Ovary (tissue), 7 donors: ENCODE measurements at regions not wholly inside any gene's neighbourhood (a gene's known extent, or its start where the extent isn't known, plus 50 kb on each side); places are given as distances from the start of the nearest gene placed in this dataset.

Source experiments
- DNase-seq, 5 donors: peaks; one replicate each; pipeline ENCODE4 v3.0.0-alpha.2; 2019 to 2020
- H3K27ac ChIP-seq, 2 donors: fragments of 200-600 bp; one replicate each; pipeline versions ENCODE4 v1.5.1 to v1.8.0; 2019 to 2022
- H3K27me3 ChIP-seq: fragments of 200-600 bp; one replicate; pipeline ENCODE4 v1.8.0; 2022
- H3K36me3 ChIP-seq: fragments of 200-600 bp; sonication (generic); one replicate; pipeline ENCODE4 v1.5.1; 2019
- H3K4me1 ChIP-seq: one replicate; pipeline ENCODE4 v1.8.1; 2013; ENCODE audit warnings: mild to moderate bottlenecking, moderate library complexity; ENCODE audit not compliant: insufficient read depth
- H3K4me3 ChIP-seq: fragments of 200-600 bp; sonication (generic); one replicate; pipeline ENCODE4 v1.5.1; 2017
- H3K9me3 ChIP-seq, 2 donors: fragments of 200-600 bp in 1 of 2; sonication (generic) in 1 of 2; one replicate each; pipeline versions ENCODE4 v1.5.1 to v1.8.1; 2013 to 2019; ENCODE audit warnings: mild to moderate bottlenecking in 1 of 2, moderate library complexity in 1 of 2
- CTCF ChIP-seq, 3 donors: fragments of 450-650 bp in 2 of 3; fragments of 200-600 bp in 1 of 3; IDR thresholded peaks; one replicate each; pipeline versions ENCODE4 v1.5.1 to v1.8.0; 2016 to 2022; ENCODE audit warnings: antibody characterized with exemption in 3 of 3, mild to moderate bottlenecking in 1 of 3
- EP300 ChIP-seq: sonication (generic); formaldehyde crosslinking; IDR thresholded peaks from one replicate; pipeline ENCODE4 v1.6.1; 2017; ENCODE audit warnings: antibody characterized with exemption
- POLR2A ChIP-seq: fragments of 450-650 bp; IDR thresholded peaks from one replicate; pipeline ENCODE4 v1.6.1; 2017; ENCODE audit warnings: antibody characterized with exemption, mild to moderate bottlenecking, moderate library complexity
- WGBS, 3 donors: extraction: QIAGEN DNeasy Blood & Tissue Kit in 1 of 3; methylation state at CpG; one replicate each; pipeline versions ENCODE4 v1.1.5 to v1.1.7; 2013 to 2017; 5-methylcytosine and 5-hydroxymethylcytosine counted together
- intact Hi-C, 4 donors: fragments of 100-400 bp; cut with DNase I; formaldehyde crosslinking; loops; one replicate each; pipeline versions ENCODE4 v1.11.0 to v1.15.1; 2022 to 2023
- donor health status: DM: no; HTN: no; CAD: no; lungs with moderate emphysema.
- donor health status: DM: no; HTN: no; CAD: no.
- donor health status: Bipolar disorder and iron deficiency.
- donor health status: DM: no; HTN: no; CAD: no.
- donor health status: DM: yes; HTN: yes; CAD: no.

DNA sequence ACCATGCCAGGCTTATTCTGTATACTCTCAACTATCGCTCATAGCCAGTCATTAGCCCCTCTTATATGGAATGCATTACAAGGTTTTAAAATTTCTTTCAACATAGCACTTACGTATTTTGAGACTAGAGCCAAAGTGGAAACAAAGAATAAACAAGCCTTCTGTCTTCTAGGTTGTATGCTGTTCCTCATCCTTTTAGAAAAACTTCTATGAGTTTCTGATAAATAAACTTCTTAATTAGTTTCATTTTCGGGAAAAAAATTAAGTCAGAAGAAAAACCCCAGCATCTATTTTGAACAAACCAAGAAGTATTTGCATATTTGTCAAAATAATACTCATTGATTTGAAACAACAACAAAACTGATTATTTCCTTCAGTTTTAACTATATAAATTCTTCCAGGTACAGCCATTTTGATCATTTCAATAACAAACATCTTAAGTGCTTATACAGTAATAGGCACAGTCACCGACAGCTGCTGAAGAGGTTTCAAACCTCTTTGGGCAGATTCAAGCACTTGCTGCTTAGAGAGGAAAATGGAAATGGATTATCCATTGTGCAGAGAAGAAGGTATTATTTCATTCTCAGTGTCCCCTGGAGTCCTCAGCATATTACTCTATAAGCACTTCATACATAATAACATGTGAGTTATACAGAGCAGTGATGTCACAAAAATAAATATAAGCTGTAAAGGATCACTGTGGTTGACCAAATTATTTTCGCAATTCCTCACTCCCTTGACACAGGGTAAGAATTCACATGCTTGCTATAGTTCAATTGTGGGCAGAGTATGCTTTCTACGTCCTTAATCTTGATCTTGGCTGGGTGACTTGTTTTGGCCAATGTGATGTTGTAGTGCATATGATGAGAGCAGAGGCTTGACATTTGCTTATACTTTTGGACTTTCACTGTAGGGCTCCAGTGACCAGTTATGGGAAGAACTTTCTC lies 833.8 kb downstream of the TRIB2 start:
- Histone ChIP-seq H3K4me3 (no peak overlapping the region), H3K27me3 (no peaks in the 10 kb centered on the region), H3K4me1 (no peaks in the 10 kb centered on the region), H3K27ac (no peak overlapping the region), H3K9me3 (no peaks in the 10 kb centered on the region), H3K36me3 (no peaks in the 10 kb centered on the region)
- WGBS, 3 donors = 79 to 88% (median 82%) methylated on average over 6 of the region's 6 CpGs
- no peak for DNase-seq
- intact Hi-C loops = no loop called here
- TF ChIP-seq POLR2A (no peak), EP300 (no peak), CTCF (IDR thresholded peaks at IDR 0.05) (no peak)

DNA sequence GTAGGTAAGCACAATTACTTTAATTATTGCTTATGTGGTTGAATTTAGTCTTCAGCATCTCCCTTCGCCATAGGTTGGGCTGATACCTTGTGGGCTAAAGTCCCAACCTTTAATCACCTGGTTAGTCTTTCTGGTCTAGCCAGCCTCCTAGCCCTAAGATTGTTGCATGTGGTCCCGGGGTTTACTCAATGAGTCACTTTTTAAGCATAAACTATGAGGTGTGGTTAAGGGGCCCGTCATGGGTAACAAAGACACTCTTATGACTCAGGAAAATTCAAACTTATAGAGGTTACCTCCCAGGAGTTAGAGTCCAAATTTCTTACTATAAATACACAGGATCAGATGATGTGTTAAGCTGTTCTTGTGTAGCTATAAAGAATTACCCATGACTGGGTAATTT lies 841.6 kb downstream of the TRIB2 start:
- WGBS, 3 donors = 86 to 92% (median 87%) methylated on average over 3 of the region's 3 CpGs
- DNase-seq = no peak
- no peaks in the 10 kb centered on the region for H3K4me1 ChIP-seq

DNA sequence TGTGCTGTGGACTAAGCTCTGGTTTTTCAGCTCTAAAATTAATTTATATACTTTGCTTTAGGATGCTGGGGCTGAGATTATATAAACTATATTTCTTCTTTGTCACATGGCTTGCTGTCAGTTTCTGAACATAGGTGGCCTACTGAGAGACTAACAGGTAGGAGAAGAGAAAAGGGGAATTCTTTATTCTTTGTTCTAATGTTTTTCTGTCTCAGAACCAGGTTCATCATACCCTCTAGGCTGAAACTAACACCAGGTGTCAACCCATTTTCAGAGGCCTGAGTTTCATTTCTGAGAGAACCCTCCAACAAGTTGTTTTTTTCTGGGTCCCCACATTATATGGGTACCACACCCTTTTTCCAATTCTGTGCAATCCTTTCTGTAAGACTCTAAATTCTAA lies 843.6 kb downstream of the TRIB2 start:
- no peak for DNase-seq
- no peaks in the 10 kb centered on the region for H3K36me3 ChIP-seq
- H3K27me3 ChIP-seq = no peaks in the 10 kb centered on the region
- no peaks in the 10 kb centered on the region for H3K4me1 ChIP-seq
- H3K9me3 ChIP-seq = no peaks in the 10 kb centered on the region
- no peak overlapping the region for H3K27ac ChIP-seq
- H3K4me3 ChIP-seq = no peak overlapping the region
- no peak for TF ChIP-seq CTCF (IDR thresholded peaks at IDR 0.05)
- TF ChIP-seq EP300 = no peak
- no peak for TF ChIP-seq POLR2A
- intact Hi-C loops = no loop called here

More for the DNA sequence above, 841.6 kb downstream of the TRIB2 start:
- Histone ChIP-seq H3K36me3 (no peaks in the 10 kb centered on the region), H3K4me3 (no peak overlapping the region), H3K27me3 (no peaks in the 10 kb centered on the region), H3K9me3 (no peaks in the 10 kb centered on the region), H3K27ac (no peak overlapping the region)
- intact Hi-C loops = no loop called here
- TF ChIP-seq EP300 (no peak), POLR2A (no peak), CTCF (IDR thresholded peaks at IDR 0.05) (no peak)

DNA sequence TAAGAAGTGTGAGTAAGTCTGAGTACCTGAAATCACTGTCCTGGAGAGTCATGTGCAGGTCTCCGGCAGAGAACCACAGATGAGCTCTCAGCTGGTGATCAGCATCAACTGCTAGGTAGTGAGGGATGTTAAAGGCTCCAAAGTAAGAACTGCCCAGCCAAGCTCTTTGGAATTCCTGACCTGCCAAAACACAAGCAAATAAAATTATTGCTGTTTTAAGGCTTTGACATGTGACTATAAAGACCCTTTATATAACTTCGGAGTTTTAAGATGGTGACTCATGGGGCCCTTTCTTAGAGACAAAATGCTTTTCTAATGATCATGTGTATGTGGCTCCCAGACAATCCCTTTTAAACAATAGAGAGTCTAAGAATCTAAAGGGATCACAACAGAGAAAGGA lies 855.7 kb downstream of the TRIB2 start:
- Histone ChIP-seq H3K4me3 (no peak overlapping the region), H3K27me3 (no peaks in the 10 kb centered on the region), H3K9me3 (no peaks in the 10 kb centered on the region), H3K4me1 (no peaks in the 10 kb centered on the region), H3K36me3 (no peaks in the 10 kb centered on the region), H3K27ac (no peak overlapping the region)
- DNase-seq = no peak
- intact Hi-C loops = no loop called here
- no peak for TF ChIP-seq CTCF (IDR thresholded peaks at IDR 0.05)
- no peak for TF ChIP-seq POLR2A
- no peak for TF ChIP-seq EP300
- WGBS, 3 donors = 89 to 98% (median 93%) methylated on average over 2 of the region's 2 CpGs
